ENCODE measurements at regions not wholly inside any gene's neighbourhood (a gene's known extent, or its start where the extent isn't known, plus 50 kb on each side); places are given as distances from the start of the nearest gene placed in this dataset.

DNA sequence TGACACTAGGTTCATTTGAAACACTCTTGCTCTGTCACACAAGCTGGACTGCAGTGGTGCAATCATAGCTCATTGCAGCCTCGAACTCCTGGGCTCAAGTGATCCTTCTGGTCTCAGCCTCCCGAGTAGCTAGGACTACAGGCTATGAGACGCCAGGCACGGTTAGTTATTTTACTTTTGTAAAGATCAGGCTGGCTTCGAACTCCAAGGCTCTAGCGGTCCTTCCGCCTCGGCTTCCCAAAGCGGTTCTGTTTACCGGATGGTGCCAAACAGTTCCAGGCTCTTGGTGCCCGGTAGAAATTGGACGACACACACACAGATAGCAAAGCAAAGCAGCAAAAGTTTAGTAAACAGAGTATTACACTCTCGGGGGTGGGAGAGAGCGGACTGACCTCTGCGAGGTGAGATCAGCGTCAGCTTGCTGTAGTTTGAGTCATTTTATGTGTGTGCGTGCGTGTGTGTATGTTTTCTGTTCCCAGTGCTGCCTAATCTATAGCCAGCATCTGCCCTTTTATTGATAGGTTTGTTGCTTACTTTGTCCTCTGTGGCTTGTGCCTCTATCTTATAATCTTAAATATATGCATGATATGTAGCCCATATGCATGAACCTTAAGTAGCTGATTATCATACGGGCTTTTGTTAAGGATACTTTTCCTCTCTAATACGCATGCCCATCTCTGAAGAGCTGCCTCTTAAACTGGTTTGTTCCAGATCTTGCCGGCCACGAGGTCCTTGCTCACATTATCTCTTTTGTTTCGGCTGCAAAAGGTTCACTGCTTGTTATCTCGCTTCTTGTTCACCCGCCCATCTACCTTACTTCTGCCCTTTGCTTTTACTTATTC, 75.2 kb downstream of the OR2B2 start:
- peaks cover 38% of the 10 kb centered on the region for H3K4me1 ChIP-seq (ENCODE audit: insufficient read depth, low read length)
- TSS peak; percentile 73 for BruUV-seq (replicated peaks)
- WGBS (ENCODE audit: low lambda C conversion rate), result 2% methylated on average over 21 of the region's 25 CpGs
- peaks cover 30% of the 10 kb centered on the region for H3K79me2 ChIP-seq (ENCODE audit: insufficient read depth, low read length)
- no peak overlapping the region for H2AFZ ChIP-seq (ENCODE audit: low read length)
- H3K27ac ChIP-seq (ENCODE audit: extremely low read length, insufficient read depth, low read length), result peak overlapping the region; percentile 92
- no peaks in the 10 kb centered on the region for H3K9me3 ChIP-seq (ENCODE audit: low read length)
- H3K4me2 ChIP-seq (ENCODE audit: low read depth, low read length), result peak overlapping the region; percentile 100
- H3K36me3 ChIP-seq (replicated peaks in 1 of 2; ENCODE audit: control insufficient read depth in 1 of 2, insufficient read depth in 2 of 2, low read length in 2 of 2), result peaks cover 0 to 1% of the 10 kb centered on the region in 2 experiments; a peak in 1 of 5 replicates
- ChIA-PET POLR2A (interaction anchor here (0.7 to 6.7 kb wide), 28 partner anchors 8 to 1791 kb away, joined by 3 to 323 read pairs (median 8); partner anchors contain the start of genes TRIM27, ZNF184 and ZSCAN31), CTCF (ENCODE audit: low intra/inter-chr PET ratio, low total read pairs) (no interaction called here)
- intact Hi-C loops (cut with micrococcal nuclease; ENCODE audit: unreplicated experiment) (loop anchor here (5.0 to 10.0 kb wide), 2 partner anchors 1642 to 1715 kb away; a partner anchor contains a TSS), in situ Hi-C loops (cut with HindIII; ENCODE audit: extremely low pct_ligation_motif_present, low pct_unique_long_range_greater_than_20kb) (loop anchor here (5.0 to 10.0 kb wide), 2 partner anchors 55 to 1632 kb away; a partner anchor contains a TSS)
- peak overlapping the region; percentile 78 to 83 (median 79) for H3K4me3 ChIP-seq (replicated peaks in 1 of 3; ENCODE audit: insufficient read depth in 1 of 3, low read depth in 2 of 3, low read length in 3 of 3)
- peak; percentile 86 for DNase-seq (ENCODE audit: low spot score)
- FAIRE-seq, result peak; percentile 47
- no peaks in the 10 kb centered on the region; a peak in 1 of 5 replicates for H3K27me3 ChIP-seq (ENCODE audit: control insufficient read depth in 1 of 2, insufficient read depth in 2 of 2, low read length in 2 of 2)
- no peaks in the 10 kb centered on the region for H4K20me1 ChIP-seq (ENCODE audit: insufficient read depth, low read length)
- peak overlapping the region; percentile 93 for H3K9ac ChIP-seq (ENCODE audit: insufficient read depth, low read depth, low read length)
- ATAC-seq, result peak; percentile 52
- TF ChIP-seq SMAD3 (CRISPR knock-in tag; IDR thresholded peaks at IDR 0.05) (peak; percentile 37; the same call in 1 of the 2 replicates), KAT2B (IDR thresholded peaks at IDR 0.05; ENCODE audit: borderline replicate concordance, low read depth, low read length) (no peak), SMARCE1 (IDR thresholded peaks at IDR 0.05; ENCODE audit: borderline replicate concordance) (no peak), ZNF264 (CRISPR knock-in tag; IDR thresholded peaks at IDR 0.05) (no peak; the same call in none of the 2 replicates), ZNF790 (CRISPR knock-in tag; IDR thresholded peaks at IDR 0.05; ENCODE audit: borderline replicate concordance) (peak; percentile 60; the same call in 1 of the 2 replicates), HOXD1 (CRISPR knock-in tag; IDR thresholded peaks at IDR 0.05) (0 out of 2 replicates have a peak, but pooled peaks have one; percentile 16), ZBTB46 (CRISPR knock-in tag; IDR thresholded peaks at IDR 0.05; ENCODE audit: borderline replicate concordance) (no peak), PRDM10 (CRISPR knock-in tag; IDR thresholded peaks at IDR 0.05; ENCODE audit: low read depth) (no peak), MAFG (CRISPR knock-in tag; IDR thresholded peaks at IDR 0.05) (no peak), HOXA3 (CRISPR knock-in tag; IDR thresholded peaks at IDR 0.05) (peak; percentile 41; the same call in 1 of the 2 replicates), NRL (CRISPR knock-in tag; IDR thresholded peaks at IDR 0.05; ENCODE audit: borderline replicate concordance) (0 out of 2 replicates have a peak, but pooled peaks have one; percentile 54), ZNF569 (CRISPR knock-in tag; IDR thresholded peaks at IDR 0.05; ENCODE audit: borderline replicate concordance) (no peak), MEIS1 (CRISPR knock-in tag; IDR thresholded peaks at IDR 0.05; ENCODE audit: borderline replicate concordance) (no peak), JUND (CRISPR knock-in tag; IDR thresholded peaks at IDR 0.05) (peak; percentile 58; the same call in 1 of the 2 replicates), POLR2AphosphoS5 (IDR thresholded peaks at IDR 0.05; ENCODE audit: low read depth, low read length) (peak; percentile 16)

Measured in HepG2 (cell line).